Endometrium (tissue), 2 donors: ENCODE measurements at regions not wholly inside any gene's neighbourhood (a gene's known extent, or its start where the extent isn't known, plus 50 kb on each side); places are given as distances from the start of the nearest gene placed in this dataset.

Experiments used
- FAIRE-seq: peaks from 2 replicates; lab custom pipeline; 2012; peaks lifted over from hg19 to GRCh38; lab: Jason Lieb, UNC
- donor health status: control.
- donor health status: control.

- FAIRE-seq = no peak
Observed at GRCh38 chr1:235011599-235012435, 116.8 kb downstream of the TOMM20 start.

DNA sequence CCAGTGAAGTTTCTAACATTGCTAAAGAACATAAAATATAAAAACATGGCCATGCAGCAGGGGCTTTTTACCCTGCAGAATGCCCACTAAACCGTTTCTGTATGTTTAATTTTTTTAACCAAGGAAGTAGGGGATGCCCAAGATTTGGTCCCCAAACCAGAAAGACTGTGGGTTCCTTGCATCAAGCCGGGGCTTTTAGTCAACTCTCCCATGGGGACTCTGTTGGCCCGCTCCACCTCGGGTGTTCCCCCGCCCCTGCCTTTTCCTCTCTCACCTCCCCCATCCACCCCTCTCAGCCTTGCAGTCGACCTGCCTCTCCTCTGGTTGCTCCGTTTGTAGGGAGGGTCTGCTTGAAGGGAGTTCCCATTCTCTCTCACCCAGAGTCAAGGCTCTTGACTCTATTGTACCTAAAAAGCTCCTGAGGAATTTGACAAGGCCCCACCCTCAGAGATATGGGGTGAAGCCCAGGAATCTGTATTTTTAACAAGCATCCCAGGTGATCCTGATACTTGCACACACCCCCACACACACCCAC, 117.5 kb downstream of the TOMM20 start:
- no peak for FAIRE-seq

GRCh38 chr1:235009561-235010306, 118.9 kb downstream of the TOMM20 start:
- FAIRE-seq = no peak

- FAIRE-seq = no peak
Observed at GRCh38 chr1:235009074-235009473, 119.6 kb downstream of the TOMM20 start.

DNA sequence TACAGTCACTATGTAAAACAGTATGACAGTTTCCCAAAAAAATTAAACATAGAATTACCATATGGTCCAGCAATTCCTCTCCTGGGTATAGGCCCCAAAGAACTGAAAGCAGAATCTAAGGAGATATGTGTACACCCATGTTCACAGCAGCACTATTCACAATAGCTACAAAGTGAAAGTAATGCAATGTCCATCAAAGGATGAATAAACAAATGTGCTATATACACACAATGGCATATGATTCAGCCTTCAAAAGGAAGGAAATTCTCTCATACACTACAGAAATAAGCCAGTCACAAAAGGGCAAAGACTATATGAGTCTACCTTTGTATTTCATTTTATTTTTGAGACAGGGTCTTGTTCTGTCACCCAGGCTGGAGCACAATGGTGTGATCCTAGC, 120.4 kb downstream of the TOMM20 start:
- no peak for FAIRE-seq

DNA sequence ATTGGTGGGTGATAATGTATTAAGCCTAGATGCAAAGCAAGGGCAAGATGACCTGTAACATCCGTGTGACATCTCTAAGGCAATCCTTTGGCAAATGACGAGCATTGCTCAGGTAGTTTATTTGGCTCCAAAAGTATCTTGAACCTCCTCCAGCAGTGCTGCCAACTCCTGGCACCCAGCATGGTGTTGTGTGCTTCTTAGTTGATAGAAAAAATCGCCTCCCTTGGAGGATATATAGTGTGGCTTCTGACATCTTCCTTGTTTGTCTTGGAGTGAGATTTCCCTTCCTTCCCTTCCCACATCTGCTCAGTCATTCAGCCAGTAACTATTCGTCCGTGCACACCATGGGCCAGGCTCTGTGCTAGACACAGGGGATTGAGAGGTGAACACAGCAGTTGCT, 121.8 kb downstream of the TOMM20 start:
- no peak for FAIRE-seq

- no peak for FAIRE-seq
Observed at GRCh38 chr1:235006132-235006721, 122.4 kb downstream of the TOMM20 start.

DNA sequence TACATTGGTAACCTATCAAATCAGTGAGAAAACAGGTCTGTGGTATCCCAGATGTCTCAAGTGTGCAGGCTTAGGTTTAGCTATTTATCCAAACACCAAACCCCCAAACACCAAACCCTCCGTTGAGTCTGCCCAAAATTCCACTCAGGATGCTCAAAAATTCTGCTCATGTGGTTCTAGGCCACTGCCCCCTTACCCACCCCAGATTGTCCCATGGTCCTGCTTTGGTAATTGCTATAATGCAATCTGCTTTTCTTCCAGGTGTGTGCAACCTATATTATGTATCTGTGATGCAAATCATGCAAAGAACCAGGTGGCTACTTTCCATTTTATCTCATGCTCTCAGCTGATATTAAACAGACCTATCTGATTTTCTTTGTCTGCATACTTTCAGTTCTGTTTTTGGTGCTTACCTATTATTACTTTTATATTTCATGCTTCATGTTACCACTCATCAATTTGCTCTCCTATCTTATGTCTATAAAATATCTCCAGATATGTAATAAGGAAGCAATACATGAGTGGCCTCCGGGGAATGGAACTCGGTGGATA, 123.7 kb downstream of the TOMM20 start:
- FAIRE-seq = no peak

DNA sequence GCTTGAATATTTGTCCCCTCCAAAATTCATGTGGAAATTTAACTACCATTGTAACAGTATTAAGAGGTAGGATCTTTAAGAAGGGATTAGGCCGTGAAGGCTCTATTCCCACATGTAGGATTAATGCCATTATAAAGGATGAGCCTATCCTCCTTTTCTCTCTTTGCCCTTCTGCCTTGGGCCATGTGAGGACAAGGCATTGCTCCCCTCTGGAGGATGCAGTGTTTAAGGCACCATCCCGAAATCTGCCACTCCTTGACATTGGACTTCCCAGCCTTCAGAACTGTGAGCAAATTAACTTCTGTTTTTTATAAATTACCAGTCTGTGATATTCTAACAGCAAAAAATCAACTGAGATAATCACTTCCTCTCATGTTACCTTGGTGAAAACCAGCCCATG, 124.4 kb downstream of the TOMM20 start:
- no peak for FAIRE-seq

- no peak for FAIRE-seq
Observed at GRCh38 chr1:235002706-235003300, 125.8 kb downstream of the TOMM20 start.

- FAIRE-seq = no peak
Observed at GRCh38 chr1:234999513-234999940, 129.1 kb downstream of the TOMM20 start.

GRCh38 chr1:234997896-234998741, 130.5 kb downstream of the TOMM20 start:
- FAIRE-seq = no peak

DNA sequence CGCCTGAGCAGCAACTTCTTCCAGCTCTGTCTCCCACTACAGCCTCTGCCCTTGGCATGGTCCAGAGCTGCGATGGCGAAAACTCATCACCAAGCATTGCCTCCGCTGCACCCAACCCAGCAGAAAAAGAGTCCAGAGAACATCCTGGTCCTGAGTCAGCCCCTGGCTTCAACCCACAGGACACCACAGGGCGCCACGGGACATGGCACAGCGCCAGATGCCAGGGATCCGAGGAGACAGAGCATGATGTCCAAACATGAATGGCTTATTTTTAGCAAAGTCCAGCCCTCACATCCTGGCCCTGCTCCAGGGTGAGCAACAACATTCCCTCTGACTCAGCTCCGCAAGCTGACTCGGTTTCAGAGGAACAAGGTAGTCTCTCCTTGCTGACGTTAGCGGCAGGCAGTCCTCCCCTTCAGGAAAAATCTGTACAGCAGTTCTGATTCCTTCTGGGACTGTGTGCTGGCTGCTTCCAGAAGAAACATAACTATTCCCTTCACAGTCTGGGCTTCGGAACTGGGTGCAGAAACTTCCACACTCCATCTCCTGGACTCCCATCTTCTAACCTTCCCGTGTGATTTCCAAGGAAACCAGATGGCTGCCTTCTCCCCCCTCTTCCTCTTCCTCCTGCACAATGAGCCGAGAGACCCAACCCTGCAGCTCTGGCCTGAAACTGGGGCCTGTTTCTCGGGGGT, 131.3 kb downstream of the TOMM20 start:
- FAIRE-seq = no peak

DNA sequence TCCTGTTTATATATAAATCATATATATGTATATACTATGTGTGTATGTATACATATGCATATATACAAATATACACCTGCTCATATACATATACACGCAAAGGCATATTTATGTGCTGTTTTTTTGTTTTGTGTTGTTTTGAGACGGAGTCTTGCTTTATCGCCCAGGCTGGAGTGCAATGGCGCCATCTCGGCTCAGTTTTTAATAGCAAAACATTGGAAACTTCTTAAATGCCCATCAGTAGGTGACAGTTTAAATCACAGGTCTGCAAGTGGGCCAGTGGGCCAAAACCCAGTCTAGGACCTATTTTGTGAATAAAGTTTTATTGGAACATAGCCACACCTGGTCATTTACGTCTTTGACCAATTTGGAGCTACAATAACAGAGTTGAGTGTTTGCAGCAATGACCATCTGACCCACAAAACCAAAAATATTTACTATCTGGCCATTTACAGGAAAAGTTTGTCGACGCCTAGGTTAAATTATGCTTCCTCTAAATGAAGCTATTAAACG, 132.3 kb downstream of the TOMM20 start:
- no peak for FAIRE-seq

- no peak for FAIRE-seq
Observed at GRCh38 chr1:234994436-234995295, 134.0 kb downstream of the TOMM20 start.

- FAIRE-seq = no peak
Observed at GRCh38 chr1:234992065-234992464, 136.6 kb downstream of the TOMM20 start.

- no peak for FAIRE-seq
Observed at GRCh38 chr1:234990874-234991801, 137.5 kb downstream of the TOMM20 start.

DNA sequence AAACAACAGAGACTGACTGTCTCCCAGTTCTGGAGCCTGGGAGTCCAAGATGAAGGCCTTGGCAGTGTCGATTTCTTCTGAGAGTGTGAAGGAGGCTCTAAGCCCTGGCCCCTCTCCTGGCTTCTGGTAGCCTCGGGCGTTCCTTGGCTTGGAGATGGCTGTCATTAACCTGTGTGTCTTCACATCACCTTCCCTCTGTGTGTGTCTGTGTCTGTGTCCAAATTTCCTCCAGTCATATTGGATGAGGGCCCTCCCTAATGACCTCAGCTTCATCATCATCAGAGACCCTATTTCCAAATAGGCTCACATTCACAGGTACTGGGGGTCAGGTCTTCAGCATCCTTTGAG, 138.3 kb downstream of the TOMM20 start:
- FAIRE-seq = no peak
